HEK293T (cell line): ENCODE measurements at regions not wholly inside any gene's neighbourhood (a gene's known extent, or its start where the extent isn't known, plus 50 kb on each side); places are given as distances from the start of the nearest gene placed in this dataset.

Experiments used
- ARNT ChIP-seq: fragments of 450-650 bp; IDR thresholded peaks from 2 replicates; pipeline ENCODE4 v1.6.1; 2017; ENCODE audit warnings: mild to moderate bottlenecking
- BHLHE40 ChIP-seq: fragments of 450-650 bp; IDR thresholded peaks from 2 replicates; pipeline ENCODE4 v1.6.1; 2016; ENCODE audit warnings: mild to moderate bottlenecking, moderate library complexity, borderline replicate concordance
- CTBP1 ChIP-seq: fragments of 450-650 bp; IDR thresholded peaks from 2 replicates; pipeline ENCODE4 v1.6.1; 2016; ENCODE audit warnings: borderline replicate concordance
- ELF4 ChIP-seq: fragments of 450-650 bp; IDR thresholded peaks from 2 replicates; pipeline ENCODE4 v1.6.1; 2017; ENCODE audit warnings: antibody characterized with exemption
- FOXA1 ChIP-seq: fragments of 450-650 bp; IDR thresholded peaks from 2 replicates; pipeline ENCODE4 v1.6.1; 2016; ENCODE audit warnings: mild to moderate bottlenecking
- FOXK2 ChIP-seq: fragments of 450-650 bp; IDR thresholded peaks from 2 replicates; pipeline ENCODE4 v1.6.1; 2016; ENCODE audit warnings: mild to moderate bottlenecking
- FOXM1 ChIP-seq: fragments of 450-650 bp; IDR thresholded peaks from 2 replicates; pipeline ENCODE4 v1.6.1; 2017; ENCODE audit warnings: mild to moderate bottlenecking, borderline replicate concordance
- HDGF ChIP-seq: fragments of 450-650 bp; IDR thresholded peaks from 2 replicates; pipeline ENCODE4 v1.6.1; 2017; ENCODE audit warnings: antibody characterized with exemption, borderline replicate concordance
- L3MBTL2 ChIP-seq: fragments of 450-650 bp; conservative IDR thresholded peaks from 2 replicates; pipeline ENCODE4 v1.6.1; 2016; ENCODE audit warnings: mild to moderate bottlenecking
- NFRKB ChIP-seq: fragments of 450-650 bp; IDR thresholded peaks from 2 replicates; pipeline ENCODE4 v1.6.1; 2016; ENCODE audit warnings: mild to moderate bottlenecking, moderate library complexity
- SP1 ChIP-seq: fragments of 450-650 bp; IDR thresholded peaks from 2 replicates; pipeline ENCODE4 v1.6.1; 2017
- SUZ12 ChIP-seq: fragments of 450-650 bp; IDR thresholded peaks from 2 replicates; pipeline ENCODE4 v1.6.1; 2016; ENCODE audit warnings: mild to moderate bottlenecking
- TARDBP ChIP-seq: fragments of 450-650 bp; IDR thresholded peaks from 2 replicates; pipeline ENCODE4 v1.6.1; 2016
- TF ChIP-seq, protein P1 (sequence below): fragments of 450-650 bp; IDR thresholded peaks from 2 replicates; pipeline ENCODE4 v1.6.1; 2016

DNA sequence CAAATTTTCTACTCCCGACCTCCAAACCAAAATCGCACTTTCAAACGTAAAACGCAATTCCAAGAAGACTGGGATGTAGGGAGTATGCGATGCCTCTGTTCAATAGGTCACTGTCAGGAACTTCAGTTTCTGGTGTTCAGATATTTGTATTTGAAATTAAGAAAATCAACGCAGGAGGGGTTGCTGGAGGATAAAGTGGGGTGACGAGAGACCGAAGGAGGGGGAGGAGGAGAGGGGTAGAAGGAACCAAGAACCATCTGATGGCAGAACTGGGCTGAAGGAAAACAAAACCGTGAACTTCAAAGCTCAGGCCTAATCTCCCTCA lies 293.8 kb upstream of the NFE2L3 start:
- TF ChIP-seq FOXM1 (no peak), SP1 (no peak), TARDBP (no peak), FOXA1 (no peak), NFRKB (no peak), BHLHE40 (no peak), ELF4 (no peak), HDGF (no peak), FOXK2 (no peak), L3MBTL2 (no peak), SUZ12 (no peak), ARNT (no peak), CTBP1 (no peak)
- TF ChIP-seq, protein P1, sequence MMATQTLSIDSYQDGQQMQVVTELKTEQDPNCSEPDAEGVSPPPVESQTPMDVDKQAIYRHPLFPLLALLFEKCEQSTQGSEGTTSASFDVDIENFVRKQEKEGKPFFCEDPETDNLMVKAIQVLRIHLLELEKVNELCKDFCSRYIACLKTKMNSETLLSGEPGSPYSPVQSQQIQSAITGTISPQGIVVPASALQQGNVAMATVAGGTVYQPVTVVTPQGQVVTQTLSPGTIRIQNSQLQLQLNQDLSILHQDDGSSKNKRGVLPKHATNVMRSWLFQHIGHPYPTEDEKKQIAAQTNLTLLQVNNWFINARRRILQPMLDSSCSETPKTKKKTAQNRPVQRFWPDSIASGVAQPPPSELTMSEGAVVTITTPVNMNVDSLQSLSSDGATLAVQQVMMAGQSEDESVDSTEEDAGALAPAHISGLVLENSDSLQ: no peak
